ENCODE measurements at regions not wholly inside any gene's neighbourhood (a gene's known extent, or its start where the extent isn't known, plus 50 kb on each side); places are given as distances from the start of the nearest gene placed in this dataset.
"Not testable (repeated sequence)": the region's sequence is repeated elsewhere in the genome, so short reads cannot be mapped to it uniquely, and the experiment has no call there.

DNA sequence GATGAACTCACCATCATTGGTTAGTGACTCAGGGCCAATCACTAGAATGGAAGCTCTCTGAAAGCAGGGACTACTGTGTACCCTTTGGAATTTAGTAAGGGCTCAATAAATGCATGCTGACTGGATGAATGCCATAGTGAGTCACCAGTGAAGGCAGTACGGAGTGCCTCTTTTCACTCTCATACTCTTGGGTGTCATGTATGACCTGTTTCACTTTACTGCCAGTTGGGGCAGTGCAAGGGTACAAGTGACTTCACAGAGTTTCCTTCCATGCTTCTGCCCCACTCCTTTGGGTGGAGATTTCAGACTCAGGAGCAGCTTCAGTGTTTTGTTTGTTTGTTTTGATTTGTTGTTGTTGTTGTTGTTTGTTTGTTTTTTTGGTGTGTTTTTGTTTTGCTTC is 57.7 kb downstream of the SOX3 start:
- no peak for DNase-seq

DNA sequence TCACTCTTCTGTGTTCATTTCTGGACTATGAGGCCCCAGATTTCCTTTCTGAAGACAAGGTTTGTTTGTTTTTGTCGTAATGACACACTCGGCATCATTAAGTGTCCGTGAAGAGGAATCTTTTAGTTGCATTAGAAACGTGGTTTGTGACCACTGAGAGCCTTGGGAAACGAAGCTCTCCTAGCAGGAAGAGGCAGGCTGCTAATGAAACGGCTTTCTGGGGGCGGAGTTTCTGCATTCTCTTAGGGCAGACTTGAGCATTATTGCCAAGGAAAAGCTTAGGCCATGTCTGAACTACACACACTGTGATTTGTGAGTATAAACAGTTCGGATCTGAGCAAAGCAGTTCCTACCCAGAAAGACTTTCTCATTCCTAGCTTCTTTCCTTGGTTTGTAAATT is 64.0 kb downstream of the SOX3 start:
- no peak for DNase-seq

DNA sequence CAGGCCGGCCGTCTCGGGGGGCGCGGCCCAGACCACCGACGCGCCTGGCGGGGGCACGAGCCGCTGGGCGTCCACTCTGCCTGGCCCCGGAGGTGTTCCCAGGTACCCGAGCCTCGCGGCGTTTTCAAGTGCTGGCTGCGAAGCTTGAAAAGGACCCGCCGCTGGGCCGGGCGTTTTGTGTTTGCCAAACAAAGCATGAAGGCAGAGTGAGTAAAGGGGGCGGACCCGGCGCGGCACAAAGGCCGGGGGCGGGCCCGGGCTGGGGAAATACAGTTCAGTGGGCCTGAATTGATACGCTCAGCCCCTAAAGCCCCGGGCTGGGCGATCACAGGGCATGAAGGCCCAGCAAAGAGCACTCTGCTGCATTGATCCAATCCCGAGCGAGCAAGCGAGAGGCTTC is 65.4 kb downstream of the SOX3 start:
- DNase-seq = no peak

DNA sequence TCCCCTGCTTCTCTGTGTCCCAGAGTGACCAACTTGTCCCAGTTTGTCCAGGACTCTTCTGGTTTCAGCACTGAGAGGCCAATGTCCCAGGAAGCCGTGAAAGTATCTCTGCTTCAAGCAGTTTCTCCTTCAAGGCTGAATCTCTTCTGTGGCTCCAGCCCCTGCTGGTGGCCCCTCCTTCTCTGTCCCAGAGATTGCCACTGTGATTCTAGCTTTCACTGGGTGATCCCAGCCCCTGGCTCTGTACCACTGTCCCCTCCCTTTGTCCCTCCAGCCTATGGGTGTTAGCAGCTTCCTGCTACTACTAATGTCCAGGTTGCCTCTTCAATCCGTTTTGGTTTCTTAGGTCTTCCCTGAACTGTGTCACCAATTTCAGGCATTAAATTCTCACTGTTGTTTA is 70.5 kb downstream of the SOX3 start:
- no peak for DNase-seq

DNA sequence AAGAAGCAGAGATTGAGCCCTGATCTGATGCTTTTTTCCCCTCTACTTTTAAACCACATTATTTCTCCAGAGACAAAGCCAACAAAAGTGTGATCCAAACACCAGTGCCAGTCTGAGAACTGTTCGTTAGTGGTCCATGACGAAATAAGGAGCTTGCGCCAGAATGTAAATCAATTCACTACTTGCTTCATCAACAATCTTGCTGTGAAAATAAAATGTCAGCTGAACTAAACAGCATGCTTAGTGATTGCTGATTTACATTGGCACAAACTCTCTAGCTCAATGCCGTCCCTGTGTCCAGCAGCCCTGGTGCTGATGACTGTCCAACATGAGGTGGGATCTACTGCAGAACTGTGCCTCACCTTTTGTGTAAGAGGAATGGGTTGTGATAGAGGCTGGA is 71.3 kb downstream of the SOX3 start:
- DNase-seq = no peak

DNA sequence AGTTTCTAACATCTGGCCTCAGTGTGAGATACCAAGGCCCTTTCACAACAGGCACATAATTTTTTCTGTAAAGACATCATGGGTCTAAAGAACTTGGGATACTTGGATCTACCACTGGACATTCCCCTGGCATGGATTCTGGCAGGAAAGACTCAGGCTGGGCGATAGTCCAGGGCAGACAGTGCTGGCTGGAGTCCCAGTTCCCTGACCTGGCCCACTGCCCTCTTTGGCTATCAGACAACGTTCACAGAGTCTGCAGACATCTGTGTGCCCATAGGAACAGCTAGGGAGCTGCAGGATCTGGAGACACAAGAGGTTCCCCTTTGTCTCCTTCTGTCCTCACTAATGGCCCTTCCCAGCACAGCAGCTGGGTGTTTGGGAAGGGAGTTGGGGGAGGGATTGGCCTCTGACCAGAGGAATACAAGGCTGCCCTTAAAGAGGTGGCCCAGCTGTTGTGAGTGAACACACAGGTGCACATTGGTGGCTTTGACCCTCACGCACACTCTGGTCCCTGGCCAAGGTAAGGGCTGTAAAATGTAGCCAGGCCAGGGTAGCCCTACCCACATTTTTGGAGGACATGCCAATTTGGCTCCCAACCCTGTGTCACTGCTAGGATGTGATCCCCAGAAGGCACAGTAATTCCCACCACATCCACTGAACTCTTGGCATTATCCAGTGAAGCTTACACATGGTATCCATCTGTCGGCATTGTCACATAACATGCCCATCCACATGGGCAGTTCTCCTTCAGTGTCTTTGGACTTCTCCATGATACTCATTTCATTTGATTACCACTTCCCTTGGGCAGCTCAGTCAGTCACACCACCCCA is 72.3 kb downstream of the SOX3 start:
- no peak for DNase-seq

DNA sequence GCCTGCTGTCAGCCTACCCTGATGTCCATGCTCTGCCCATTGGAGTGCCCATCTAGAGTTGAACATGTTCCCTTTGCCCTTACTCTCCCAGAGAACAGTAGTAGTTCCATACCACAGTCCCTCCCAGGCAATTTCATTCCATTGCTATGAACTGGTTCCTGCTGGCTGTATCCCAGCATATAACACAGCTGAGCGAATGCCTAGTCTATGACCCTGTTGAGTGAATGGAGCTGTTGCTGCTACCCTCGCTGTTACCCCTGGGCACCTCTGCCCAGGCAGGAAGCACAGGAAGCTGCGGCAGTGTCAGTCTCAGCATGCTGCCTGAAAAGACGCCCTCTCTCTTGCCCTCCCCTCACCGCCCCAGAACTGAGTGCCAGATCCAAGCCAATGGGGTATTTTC is 73.3 kb downstream of the SOX3 start:
- DNase-seq = no peak

DNA sequence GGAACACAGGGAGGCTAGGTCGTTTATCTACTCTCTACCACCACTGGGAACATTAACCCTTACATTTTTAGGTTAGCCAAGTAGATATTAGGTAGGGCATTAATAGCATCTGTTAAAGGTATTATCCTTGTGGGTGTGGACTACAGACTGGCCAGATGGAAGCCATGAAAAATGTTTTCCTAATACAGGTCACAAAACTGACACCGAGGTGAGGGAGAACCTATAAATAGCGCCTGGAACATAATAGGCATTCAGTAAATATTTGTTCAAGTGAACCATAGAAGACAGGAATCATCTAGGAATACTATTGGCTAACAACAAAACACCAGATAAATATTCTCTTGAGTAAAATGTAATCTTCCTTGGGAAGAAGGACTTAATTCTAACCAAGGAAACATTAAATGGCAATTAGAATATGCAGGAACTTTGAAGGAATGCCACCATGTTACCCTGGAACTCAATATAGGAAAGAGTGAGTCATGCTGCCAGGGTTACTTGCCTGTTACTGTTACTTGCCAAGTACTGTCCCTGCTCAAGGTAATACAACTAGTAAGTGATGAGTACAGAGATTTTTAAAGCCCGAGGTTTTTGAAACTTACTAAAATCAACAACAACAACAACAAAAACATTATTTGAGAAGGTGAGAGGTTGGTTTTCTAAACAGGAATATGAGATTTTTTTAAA is 79.0 kb downstream of the SOX3 start:
- DNase-seq = no peak

DNA sequence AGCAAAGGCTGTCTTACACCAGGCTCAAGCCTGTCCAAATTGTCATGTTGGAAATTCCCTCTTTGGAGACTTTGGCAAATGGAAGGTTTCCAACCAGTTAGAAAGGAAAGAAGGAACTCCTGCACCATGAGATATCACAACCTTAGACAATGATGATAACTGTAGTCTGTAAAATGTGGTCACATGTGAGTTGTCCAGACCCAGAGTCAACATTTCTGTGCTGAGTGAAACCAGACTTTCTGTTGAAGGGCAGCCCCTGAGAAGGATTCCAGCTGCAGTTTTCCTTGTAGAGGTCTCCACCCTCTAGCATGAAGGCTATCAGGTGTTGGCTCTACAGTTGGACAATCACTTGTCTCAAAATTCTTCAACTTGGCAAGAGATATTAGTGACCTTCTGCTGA is 82.4 kb downstream of the SOX3 start:
- no peak for DNase-seq

DNA sequence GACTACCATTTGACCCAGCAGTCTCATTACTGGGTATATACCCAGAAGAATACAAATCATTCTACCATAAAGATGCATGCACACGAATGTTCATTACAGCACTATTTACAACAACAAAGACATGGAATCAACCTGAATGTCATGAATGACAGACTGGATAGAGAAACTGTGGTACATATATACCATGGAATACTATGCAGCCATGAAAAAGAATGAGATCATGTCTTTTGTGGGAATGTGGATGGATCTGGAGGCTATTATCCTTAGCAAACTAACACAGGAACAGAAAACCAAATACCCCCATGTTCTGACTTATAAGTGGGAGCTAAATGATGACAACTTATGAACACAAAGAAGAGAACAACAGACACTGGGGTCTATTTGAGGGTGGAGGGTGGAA is 102.7 kb downstream of the SOX3 start:
- not testable (repeated sequence) for DNase-seq

DNA sequence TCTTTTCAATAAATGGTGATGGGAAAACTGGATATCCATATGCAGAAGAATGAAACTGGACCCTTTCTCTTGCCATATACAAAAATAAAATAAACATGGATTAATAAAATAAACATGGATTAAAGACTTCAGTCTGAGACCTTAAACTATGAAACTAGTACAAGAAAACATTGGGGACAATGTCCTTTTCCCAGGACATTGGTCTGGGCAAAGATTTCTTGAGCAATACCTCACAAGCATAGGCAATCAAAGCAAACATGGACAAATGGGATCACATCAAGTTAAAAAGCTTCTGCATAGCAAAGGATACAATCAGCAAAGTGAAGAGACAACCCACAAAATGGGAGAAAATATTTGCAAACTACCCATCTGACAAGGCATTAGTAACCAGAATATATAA is 108.5 kb downstream of the SOX3 start:
- DNase-seq = not testable (repeated sequence)

DNA sequence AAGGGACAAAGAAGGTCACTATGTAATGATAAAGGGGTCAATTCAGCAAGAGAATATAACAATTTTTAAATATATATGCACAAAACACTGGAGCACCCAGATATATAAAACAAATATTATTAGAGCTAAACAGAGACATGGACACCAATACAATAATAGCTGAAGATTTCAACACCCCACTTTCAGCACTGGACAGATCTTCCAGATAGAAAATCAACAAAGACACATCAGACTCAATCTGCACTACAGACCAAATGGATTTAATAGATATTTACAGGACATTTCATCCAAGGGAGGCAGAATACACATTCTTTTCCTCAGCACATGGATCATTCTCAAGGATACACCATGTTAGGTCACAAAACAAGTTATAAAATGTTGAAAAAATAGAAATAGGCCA is 111.4 kb downstream of the SOX3 start:
- no peak for DNase-seq

DNA sequence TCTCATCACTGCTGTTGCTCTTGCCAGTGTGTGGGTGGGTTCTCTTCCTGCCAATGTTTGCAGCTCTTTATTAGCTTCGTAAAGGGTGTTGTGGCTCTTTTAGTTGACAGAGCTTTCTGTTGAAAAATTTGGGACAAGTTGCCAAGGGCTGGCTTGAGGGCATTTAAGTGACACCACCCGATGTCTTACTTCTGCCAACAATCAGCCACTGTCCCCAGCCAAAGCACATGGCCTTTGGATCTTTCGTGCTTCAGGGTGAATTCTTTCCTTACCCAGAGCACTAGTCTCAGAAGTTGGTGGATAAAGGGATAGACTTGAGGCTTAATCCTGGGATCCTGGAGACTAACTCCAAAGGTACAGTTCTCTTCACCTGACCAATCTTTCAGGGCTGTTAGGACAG is 113.6 kb downstream of the SOX3 start:
- DNase-seq = no peak

DNA sequence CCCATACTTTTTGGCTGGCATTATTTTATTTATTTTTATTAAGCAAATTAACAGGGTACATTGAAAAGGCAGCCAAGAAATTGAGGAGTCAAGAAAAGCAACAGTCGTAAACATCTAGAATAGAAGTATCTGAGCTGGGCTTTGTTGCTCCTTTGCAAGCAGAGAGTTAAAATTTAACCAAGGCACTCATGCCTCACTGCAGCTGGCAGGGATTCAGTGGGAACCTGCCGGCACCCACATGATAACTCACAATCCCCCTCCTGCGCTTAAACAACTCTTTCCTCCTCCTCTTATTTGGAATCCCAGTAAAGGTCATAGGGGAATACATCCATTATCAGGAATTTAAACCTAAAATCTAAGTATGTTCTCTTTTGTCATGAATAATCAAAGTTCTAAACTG is 115.5 kb downstream of the SOX3 start:
- DNase-seq = no peak

DNA sequence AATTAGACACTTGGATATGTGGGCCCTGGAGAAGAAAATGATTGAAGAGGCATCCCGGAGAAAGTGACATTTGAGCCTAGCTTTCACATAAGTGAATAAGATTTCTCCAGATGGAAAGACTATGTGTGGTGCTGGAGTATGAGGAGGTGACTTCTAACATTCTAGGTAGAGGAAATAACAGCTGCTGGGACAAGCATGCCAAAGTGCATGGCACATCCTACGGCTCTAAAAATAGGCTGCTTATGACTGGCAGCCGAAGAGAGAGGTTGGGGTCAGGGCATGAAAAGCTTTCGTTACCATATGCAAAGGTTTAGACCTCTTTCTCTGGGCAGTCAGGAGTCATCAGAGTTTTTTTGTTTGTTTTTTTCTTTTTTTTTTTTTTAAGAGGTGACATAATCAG is 142.0 kb downstream of the SOX3 start:
- no peak for DNase-seq

DNA sequence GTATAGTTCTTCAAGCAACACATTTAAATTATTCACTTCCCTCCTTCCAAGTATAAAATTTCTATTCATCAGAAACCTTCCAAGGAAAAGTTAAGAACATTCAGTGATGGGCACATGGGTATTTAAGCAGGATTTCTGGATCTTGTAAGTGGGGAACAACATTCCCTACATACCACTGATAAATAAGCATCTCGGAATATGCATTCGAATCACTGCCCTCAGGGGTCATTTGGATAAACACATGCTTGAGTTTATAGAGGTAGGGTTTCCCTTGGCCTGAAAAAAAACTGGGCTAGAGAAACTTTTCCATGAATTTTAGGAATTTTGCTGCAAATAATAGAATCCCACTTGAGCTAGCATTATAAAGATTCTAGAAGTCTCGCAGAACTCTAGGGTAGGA is 143.9 kb downstream of the SOX3 start:
- DNase-seq = no peak

DNA sequence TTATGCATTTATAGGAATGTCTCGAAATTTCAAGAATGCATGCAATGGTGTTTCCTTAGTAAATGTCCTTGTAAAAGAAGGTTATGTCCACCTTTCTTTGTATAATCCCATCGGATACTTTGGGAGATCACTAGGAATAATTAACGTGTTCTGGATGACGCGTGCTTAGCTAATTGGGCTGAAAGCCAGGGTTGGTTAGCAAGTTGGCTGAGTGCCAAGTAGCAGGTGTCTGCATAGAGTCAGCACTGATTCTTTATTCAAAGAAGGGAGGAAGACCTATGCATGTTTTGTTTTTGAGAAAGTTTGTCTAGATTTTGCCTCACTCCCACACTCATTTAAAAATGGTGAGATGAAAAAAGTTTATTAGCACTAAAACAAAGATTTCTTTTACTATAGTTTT is 144.6 kb downstream of the SOX3 start:
- DNase-seq = no peak

DNA sequence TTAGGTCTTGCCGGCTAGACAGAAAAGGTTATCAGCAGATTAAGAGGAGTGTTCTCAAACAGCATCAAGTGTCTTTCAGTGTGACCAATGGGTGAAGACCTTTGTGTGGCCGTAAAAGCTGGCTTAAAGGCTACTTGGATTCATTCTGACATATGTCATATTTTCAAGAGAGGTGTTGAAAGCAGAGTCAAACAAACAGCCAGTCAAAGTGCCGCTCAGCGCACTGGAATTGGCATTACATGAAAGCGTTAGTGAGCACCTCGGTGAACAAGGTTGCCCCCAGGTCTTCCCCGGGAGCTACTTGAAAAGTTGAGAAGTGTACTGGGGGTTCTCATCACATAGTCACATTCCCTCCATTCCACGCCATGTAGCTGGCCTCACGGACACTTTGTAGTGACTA is 148.9 kb downstream of the SOX3 start:
- DNase-seq = no peak

DNA sequence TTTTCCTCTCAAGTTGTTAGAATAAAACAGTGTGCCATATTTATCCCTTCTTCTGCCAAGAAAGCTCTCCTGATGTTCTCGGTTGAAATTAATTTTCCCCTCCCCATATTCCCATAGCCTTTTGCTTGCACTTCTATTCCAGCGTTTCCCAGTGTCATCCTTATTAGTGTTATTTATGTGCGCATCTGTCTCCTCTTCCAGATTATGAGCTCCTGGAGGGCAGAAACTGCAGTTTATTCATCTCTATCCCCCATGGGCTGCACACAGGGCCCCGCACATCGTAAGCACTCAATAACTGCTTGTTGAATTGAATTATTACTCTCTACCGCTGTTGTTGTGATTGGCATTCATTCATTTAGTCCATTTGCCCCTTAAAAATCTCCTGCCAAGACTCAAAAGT is 149.4 kb downstream of the SOX3 start:
- DNase-seq = no peak

DNA sequence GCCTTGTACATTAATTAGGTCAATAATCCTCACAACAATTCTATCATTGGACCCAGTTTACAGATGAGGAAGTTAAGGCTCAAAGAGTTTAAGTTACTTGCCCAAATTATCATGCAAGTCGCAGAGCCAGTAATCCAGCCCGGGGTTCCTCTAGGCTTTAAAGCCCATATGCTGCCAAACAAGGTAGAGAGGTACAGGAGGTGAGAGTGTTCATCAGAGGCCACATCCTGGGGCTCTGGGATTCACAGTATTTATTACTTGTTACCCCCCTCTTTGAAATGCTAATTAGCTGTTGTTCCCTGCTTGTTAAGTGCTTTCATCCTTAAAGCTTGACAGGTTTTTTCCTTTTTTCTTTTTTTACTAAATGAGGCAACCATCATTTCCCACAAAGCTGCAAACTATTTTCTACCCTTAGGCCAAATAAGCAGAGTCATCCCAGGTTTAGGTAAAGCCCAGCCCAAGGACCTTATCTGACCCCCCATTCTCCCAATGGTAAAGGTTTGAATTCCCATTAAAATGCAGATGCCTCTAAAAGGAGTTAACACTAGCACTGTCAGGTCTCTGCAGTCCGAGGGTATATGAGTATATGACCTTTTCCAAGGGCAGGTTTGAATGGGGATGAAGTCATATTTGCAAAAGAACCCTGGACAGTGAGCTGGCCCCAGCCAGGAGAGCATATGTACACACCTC is 150.3 kb downstream of the SOX3 start:
- DNase-seq = no peak

DNA sequence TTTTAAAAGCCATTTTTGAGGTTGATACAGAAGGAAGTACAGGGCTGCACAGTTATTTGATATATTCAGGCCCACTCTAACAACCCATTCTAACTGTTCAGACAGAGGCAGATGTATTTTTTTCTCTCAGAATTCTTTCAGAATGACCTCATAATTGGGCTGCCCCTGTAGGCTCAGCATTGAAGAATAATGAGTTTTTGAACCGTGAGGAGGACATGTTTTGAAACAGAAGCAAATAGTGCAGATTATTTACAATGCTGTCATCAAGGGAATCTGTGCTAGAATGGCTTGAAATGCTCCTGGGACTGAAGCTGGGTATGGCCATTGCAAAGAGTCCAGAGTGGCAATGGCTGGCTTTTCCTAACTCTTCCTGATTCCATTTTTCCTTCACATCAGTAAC is 158.1 kb downstream of the SOX3 start:
- no peak for DNase-seq

DNA sequence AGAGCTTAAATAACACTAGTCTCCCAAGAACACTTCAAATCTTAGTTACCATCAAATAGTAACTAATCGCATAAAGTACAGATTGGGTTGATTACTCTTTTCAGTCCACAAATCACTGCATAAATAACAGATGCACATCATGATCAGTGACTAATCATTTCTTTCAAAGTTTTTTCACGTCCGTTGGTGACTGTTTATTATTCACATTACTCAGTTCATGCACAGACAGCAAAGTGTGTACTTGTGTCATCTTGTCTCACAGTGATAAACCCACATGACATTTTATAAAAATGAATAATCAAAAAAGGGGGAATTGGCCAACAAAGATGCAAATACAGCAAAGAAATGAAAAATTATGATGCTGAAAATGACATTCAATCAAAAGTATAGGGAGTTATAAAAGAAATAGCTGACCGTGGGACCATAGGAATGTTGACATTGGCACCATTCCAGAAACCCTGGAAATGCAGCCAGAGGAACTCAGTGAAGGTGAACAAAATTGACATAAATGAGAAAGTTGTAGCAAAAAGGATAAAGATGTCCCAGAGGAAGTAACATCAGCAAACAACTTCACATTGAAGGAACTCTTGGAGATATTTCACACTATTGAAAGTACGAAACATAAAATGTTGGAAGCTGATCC is 161.5 kb downstream of the SOX3 start:
- DNase-seq = no peak

DNA sequence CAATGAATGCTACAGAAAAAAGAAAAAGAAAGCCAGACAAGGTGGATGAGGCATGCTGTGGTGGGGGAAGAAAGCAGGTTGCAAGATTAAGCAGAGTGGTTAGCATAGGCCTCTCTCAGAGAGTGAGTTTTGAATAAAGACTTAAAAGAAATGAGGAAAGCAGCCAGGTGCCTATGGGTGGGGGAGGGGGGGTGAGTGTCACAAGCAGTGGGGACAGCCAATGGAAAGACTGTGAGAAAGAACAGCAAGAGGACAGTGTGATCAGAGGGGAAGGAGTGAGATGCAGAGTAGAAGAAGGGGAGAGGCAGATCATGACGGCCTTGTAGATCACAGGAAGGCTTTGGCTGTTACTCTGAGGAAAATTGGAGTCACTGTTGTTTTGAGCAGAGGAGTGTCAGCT is 162.5 kb downstream of the SOX3 start:
- no peak for DNase-seq

DNA sequence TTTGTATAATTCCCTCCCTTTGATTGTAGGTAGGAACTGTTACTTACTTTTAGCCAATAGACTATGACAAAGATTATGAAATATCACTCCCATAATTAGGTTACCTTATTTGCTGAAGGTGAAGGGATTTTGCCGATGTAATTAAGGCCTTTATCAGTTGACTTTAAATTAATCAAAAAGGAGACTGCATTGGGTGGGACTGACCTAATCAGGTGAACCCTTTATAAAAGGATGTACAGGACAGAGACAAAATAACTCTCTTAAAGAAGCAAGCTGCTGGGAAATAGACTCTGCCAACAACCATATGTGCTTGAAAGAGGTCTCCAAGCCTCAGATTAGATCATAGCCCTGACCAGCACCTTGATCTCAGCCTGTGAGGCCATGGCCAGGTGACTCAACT is 167.6 kb downstream of the SOX3 start:
- no peak for DNase-seq
